ENCODE measurements at regions not wholly inside any gene's neighbourhood (a gene's known extent, or its start where the extent isn't known, plus 50 kb on each side); places are given as distances from the start of the nearest gene placed in this dataset.

GRCh38 chr5:87775228-87775627 lies 362.5 kb upstream of the CCNH start:
- H2BK15ac ChIP-seq (ENCODE audit: low read length): no peak overlapping the region
- H3K79me1 ChIP-seq (ENCODE audit: low read depth, low read length): no peaks in the 10 kb centered on the region
- no peak for DNase-seq (ENCODE audit: low spot score)
- H3K36me3 ChIP-seq (replicated peaks in 1 of 2; ENCODE audit: control insufficient read depth in 2 of 2, insufficient read depth in 2 of 2, low read length in 2 of 2): no peaks in the 10 kb centered on the region
- no peak overlapping the region for H3K9ac ChIP-seq (ENCODE audit: low read depth, low read length, poor library complexity)
- no CpG with 5 or more reads among the region's 2 CpGs for WGBS, 2 donors (ENCODE audit: extremely low coverage in 2 of 2, insufficient read length in 2 of 2, insufficient replicate concordance in 1 of 2)
- peaks cover 0 to 3% of the 10 kb centered on the region in 2 donors for H3K4me1 ChIP-seq (ENCODE audit: control insufficient read depth in 2 of 2, insufficient read depth in 1 of 2, low read depth in 1 of 2, low read length in 2 of 2)
- no peak overlapping the region for H2BK12ac ChIP-seq (ENCODE audit: low read length)
- H4K91ac ChIP-seq (ENCODE audit: low read depth, low read length, poor library complexity): no peak overlapping the region
- no peak overlapping the region for H3K4me3 ChIP-seq (ENCODE audit: low read length in 2 of 2)
- H2BK5ac ChIP-seq (ENCODE audit: low read length): no peak overlapping the region
- no peak overlapping the region for H2AK5ac ChIP-seq (ENCODE audit: low read depth, low read length)
- no peak overlapping the region for H3K4me2 ChIP-seq (ENCODE audit: insufficient read depth, low read length, poor library complexity, severe bottlenecking)
- no peak overlapping the region for H3K4ac ChIP-seq (ENCODE audit: low read length)
- H3K14ac ChIP-seq (ENCODE audit: low read length): no peak overlapping the region
- no peak overlapping the region for H3K18ac ChIP-seq (ENCODE audit: low read length)
- no peaks in the 10 kb centered on the region for H3K27me3 ChIP-seq (ENCODE audit: control insufficient read depth in 3 of 3, insufficient read depth in 3 of 3, low read depth in 1 of 3, low read length in 3 of 3)
- no peaks in the 10 kb centered on the region for H3K9me3 ChIP-seq (replicated peaks in 1 of 2; ENCODE audit: control insufficient read depth in 2 of 2, insufficient read depth in 1 of 2, low read depth in 1 of 2, low read length in 2 of 2)
- no peak overlapping the region for H2BK120ac ChIP-seq (ENCODE audit: low read depth, low read length)
- H2AFZ ChIP-seq (ENCODE audit: low read length): no peak overlapping the region
- H3K23ac ChIP-seq (ENCODE audit: low read depth, low read length, poor library complexity): no peak overlapping the region
- H4K8ac ChIP-seq (ENCODE audit: low read depth, low read length): no peak overlapping the region
- no peak overlapping the region for H3K27ac ChIP-seq (replicated peaks; ENCODE audit: low read length)

DNA sequence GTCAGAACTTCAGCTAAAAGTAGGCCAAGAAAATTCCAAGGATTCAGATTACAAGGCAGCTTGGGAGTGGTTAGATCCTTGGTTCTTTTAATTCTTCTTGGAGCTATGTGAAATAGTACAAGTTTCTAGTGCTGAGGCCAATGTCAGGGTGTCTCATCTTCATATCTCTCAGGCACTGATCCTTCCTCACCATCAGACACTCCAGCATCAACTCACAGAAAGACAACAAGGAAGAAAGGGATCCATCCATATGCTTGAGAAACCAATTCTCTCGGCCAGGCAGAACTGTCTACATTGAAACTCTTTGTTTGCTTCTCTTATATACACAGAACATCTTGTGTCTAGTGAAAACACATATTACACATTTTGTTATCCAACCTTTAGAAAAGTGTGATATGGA lies 362.1 kb upstream of the CCNH start:
- Histone ChIP-seq H3K4me1 (ENCODE audit: control insufficient read depth in 2 of 2, insufficient read depth in 1 of 2, low read depth in 1 of 2, low read length in 2 of 2) (peaks cover 0 to 3% of the 10 kb centered on the region in 2 donors), H3K79me1 (ENCODE audit: low read depth, low read length) (no peaks in the 10 kb centered on the region), H3K27me3 (ENCODE audit: control insufficient read depth in 3 of 3, insufficient read depth in 3 of 3, low read depth in 1 of 3, low read length in 3 of 3) (no peaks in the 10 kb centered on the region), H3K4me2 (ENCODE audit: insufficient read depth, low read length, poor library complexity, severe bottlenecking) (no peak overlapping the region), H3K27ac (replicated peaks; ENCODE audit: low read length) (no peak overlapping the region), H4K91ac (ENCODE audit: low read depth, low read length, poor library complexity) (no peak overlapping the region), H3K4me3 (ENCODE audit: low read length in 2 of 2) (no peak overlapping the region), H3K9me3 (replicated peaks in 1 of 2; ENCODE audit: control insufficient read depth in 2 of 2, insufficient read depth in 1 of 2, low read depth in 1 of 2, low read length in 2 of 2) (no peaks in the 10 kb centered on the region), H3K18ac (ENCODE audit: low read length) (no peak overlapping the region), H3K23ac (ENCODE audit: low read depth, low read length, poor library complexity) (no peak overlapping the region), H2BK120ac (ENCODE audit: low read depth, low read length) (no peak overlapping the region), H2BK5ac (ENCODE audit: low read length) (no peak overlapping the region), H3K36me3 (replicated peaks in 1 of 2; ENCODE audit: control insufficient read depth in 2 of 2, insufficient read depth in 2 of 2, low read length in 2 of 2) (no peaks in the 10 kb centered on the region), H4K8ac (ENCODE audit: low read depth, low read length) (no peak overlapping the region), H2AK5ac (ENCODE audit: low read depth, low read length) (no peak overlapping the region), H3K14ac (ENCODE audit: low read length) (no peak overlapping the region), H2BK15ac (ENCODE audit: low read length) (no peak overlapping the region), H2AFZ (ENCODE audit: low read length) (no peak overlapping the region), H3K9ac (ENCODE audit: low read depth, low read length, poor library complexity) (no peak overlapping the region), H2BK12ac (ENCODE audit: low read length) (no peak overlapping the region), H3K4ac (ENCODE audit: low read length) (no peak overlapping the region)
- no CpG with 5 or more reads among the region's 1 CpG for WGBS, 2 donors (ENCODE audit: extremely low coverage in 2 of 2, insufficient read length in 2 of 2, insufficient replicate concordance in 1 of 2)
- no peak for DNase-seq (ENCODE audit: low spot score)

DNA sequence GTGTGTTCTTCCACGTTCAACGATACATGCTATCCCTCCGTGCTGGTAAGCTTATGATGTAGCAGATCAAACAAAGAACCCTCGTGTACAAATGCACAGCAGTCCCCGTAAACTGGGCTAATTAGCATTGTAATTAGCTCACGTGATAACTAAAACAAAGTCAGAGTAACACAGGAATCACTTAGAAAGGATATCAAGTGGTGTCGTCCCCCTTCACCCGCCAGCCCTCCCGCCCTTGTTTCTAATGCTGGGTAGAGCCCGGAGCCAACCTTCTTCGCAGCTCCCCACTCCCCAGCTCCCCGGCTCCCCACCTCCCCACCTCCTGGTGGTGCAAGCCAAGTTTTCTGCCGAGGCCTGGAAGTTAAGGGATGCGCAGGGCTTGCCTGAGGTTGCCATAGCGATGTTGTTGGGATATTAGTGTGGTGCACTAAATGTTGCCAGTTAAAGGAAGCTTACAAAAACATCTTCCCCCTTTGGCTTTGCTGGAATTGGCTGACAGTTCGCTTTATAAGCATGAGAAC lies 357.9 kb upstream of the CCNH start:
- Histone ChIP-seq H3K27ac (replicated peaks; ENCODE audit: low read length) (no peak overlapping the region), H3K23ac (ENCODE audit: low read depth, low read length, poor library complexity) (no peak overlapping the region), H3K4me1 (ENCODE audit: control insufficient read depth in 2 of 2, insufficient read depth in 1 of 2, low read depth in 1 of 2, low read length in 2 of 2) (peaks cover 0 to 3% of the 10 kb centered on the region in 2 donors), H3K4ac (ENCODE audit: low read length) (no peak overlapping the region), H2BK15ac (ENCODE audit: low read length) (no peak overlapping the region), H3K36me3 (replicated peaks in 1 of 2; ENCODE audit: control insufficient read depth in 2 of 2, insufficient read depth in 2 of 2, low read length in 2 of 2) (no peaks in the 10 kb centered on the region), H3K4me2 (ENCODE audit: insufficient read depth, low read length, poor library complexity, severe bottlenecking) (no peak overlapping the region), H3K9ac (ENCODE audit: low read depth, low read length, poor library complexity) (no peak overlapping the region), H3K4me3 (ENCODE audit: low read length in 2 of 2) (no peak overlapping the region), H2BK5ac (ENCODE audit: low read length) (no peak overlapping the region), H2BK120ac (ENCODE audit: low read depth, low read length) (no peak overlapping the region), H4K91ac (ENCODE audit: low read depth, low read length, poor library complexity) (no peak overlapping the region), H4K8ac (ENCODE audit: low read depth, low read length) (no peak overlapping the region), H3K14ac (ENCODE audit: low read length) (no peak overlapping the region), H2AFZ (ENCODE audit: low read length) (no peak overlapping the region), H3K9me3 (replicated peaks in 1 of 2; ENCODE audit: control insufficient read depth in 2 of 2, insufficient read depth in 1 of 2, low read depth in 1 of 2, low read length in 2 of 2) (no peaks in the 10 kb centered on the region), H3K27me3 (ENCODE audit: control insufficient read depth in 3 of 3, insufficient read depth in 3 of 3, low read depth in 1 of 3, low read length in 3 of 3) (no peaks in the 10 kb centered on the region), H2BK12ac (ENCODE audit: low read length) (no peak overlapping the region), H3K79me1 (ENCODE audit: low read depth, low read length) (no peaks in the 10 kb centered on the region), H3K18ac (ENCODE audit: low read length) (no peak overlapping the region), H2AK5ac (ENCODE audit: low read depth, low read length) (no peak overlapping the region)
- WGBS, 2 donors (ENCODE audit: extremely low coverage in 2 of 2, insufficient read length in 2 of 2, insufficient replicate concordance in 1 of 2): no CpG with 5 or more reads among the region's 16 CpGs
- DNase-seq (ENCODE audit: low spot score): no peak

DNA sequence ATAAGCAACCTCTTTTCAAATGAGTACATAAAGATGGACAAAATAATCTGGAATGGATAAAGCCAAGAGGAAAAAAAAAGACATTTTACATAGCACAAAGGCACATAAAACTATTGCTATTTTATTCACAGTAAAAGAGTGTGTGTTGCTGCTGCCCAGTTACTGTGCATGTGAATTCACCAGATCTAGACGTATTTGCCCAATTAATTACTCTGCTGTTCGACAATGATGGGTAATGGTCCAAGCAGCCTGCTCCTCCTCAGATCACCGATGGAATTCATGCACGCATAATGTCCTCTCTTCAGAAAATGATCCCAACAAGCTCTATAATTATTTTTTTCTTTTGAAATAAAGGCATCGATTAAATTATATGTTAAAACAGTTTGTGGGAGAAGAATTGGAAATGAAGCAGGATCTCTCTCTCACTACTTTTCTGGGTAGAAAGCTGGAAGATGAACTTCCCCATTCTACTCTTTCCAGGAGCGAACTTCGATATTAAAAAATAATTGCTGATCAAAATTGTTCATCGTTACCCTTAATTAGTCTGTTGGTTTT lies 357.4 kb upstream of the CCNH start:
- H2BK5ac ChIP-seq (ENCODE audit: low read length): no peak overlapping the region
- no peak overlapping the region for H4K8ac ChIP-seq (ENCODE audit: low read depth, low read length)
- H3K9ac ChIP-seq (ENCODE audit: low read depth, low read length, poor library complexity): no peak overlapping the region
- H3K79me1 ChIP-seq (ENCODE audit: low read depth, low read length): no peaks in the 10 kb centered on the region
- H3K4me1 ChIP-seq (ENCODE audit: control insufficient read depth in 2 of 2, insufficient read depth in 1 of 2, low read depth in 1 of 2, low read length in 2 of 2): peaks cover 0 to 3% of the 10 kb centered on the region in 2 donors
- no peaks in the 10 kb centered on the region for H3K27me3 ChIP-seq (ENCODE audit: control insufficient read depth in 3 of 3, insufficient read depth in 3 of 3, low read depth in 1 of 3, low read length in 3 of 3)
- no CpG with 5 or more reads among the region's 8 CpGs for WGBS, 2 donors (ENCODE audit: extremely low coverage in 2 of 2, insufficient read length in 2 of 2, insufficient replicate concordance in 1 of 2)
- no peak overlapping the region for H2BK12ac ChIP-seq (ENCODE audit: low read length)
- H2BK15ac ChIP-seq (ENCODE audit: low read length): no peak overlapping the region
- no peak overlapping the region for H4K91ac ChIP-seq (ENCODE audit: low read depth, low read length, poor library complexity)
- no peak overlapping the region for H3K14ac ChIP-seq (ENCODE audit: low read length)
- no peak overlapping the region for H3K23ac ChIP-seq (ENCODE audit: low read depth, low read length, poor library complexity)
- no peak for DNase-seq (ENCODE audit: low spot score)
- no peak overlapping the region for H3K4me3 ChIP-seq (ENCODE audit: low read length in 2 of 2)
- no peak overlapping the region for H3K18ac ChIP-seq (ENCODE audit: low read length)
- H3K36me3 ChIP-seq (replicated peaks in 1 of 2; ENCODE audit: control insufficient read depth in 2 of 2, insufficient read depth in 2 of 2, low read length in 2 of 2): no peaks in the 10 kb centered on the region
- H2AK5ac ChIP-seq (ENCODE audit: low read depth, low read length): no peak overlapping the region
- H2AFZ ChIP-seq (ENCODE audit: low read length): no peak overlapping the region
- no peak overlapping the region for H3K27ac ChIP-seq (replicated peaks; ENCODE audit: low read length)
- no peak overlapping the region for H3K4me2 ChIP-seq (ENCODE audit: insufficient read depth, low read length, poor library complexity, severe bottlenecking)
- H3K4ac ChIP-seq (ENCODE audit: low read length): no peak overlapping the region
- no peaks in the 10 kb centered on the region for H3K9me3 ChIP-seq (replicated peaks in 1 of 2; ENCODE audit: control insufficient read depth in 2 of 2, insufficient read depth in 1 of 2, low read depth in 1 of 2, low read length in 2 of 2)
- no peak overlapping the region for H2BK120ac ChIP-seq (ENCODE audit: low read depth, low read length)

All from neuronal stem cell (in vitro differentiated cells).